ENCODE measurements at regions not wholly inside any gene's neighbourhood (a gene's known extent, or its start where the extent isn't known, plus 50 kb on each side); places are given as distances from the start of the nearest gene placed in this dataset.

DNA sequence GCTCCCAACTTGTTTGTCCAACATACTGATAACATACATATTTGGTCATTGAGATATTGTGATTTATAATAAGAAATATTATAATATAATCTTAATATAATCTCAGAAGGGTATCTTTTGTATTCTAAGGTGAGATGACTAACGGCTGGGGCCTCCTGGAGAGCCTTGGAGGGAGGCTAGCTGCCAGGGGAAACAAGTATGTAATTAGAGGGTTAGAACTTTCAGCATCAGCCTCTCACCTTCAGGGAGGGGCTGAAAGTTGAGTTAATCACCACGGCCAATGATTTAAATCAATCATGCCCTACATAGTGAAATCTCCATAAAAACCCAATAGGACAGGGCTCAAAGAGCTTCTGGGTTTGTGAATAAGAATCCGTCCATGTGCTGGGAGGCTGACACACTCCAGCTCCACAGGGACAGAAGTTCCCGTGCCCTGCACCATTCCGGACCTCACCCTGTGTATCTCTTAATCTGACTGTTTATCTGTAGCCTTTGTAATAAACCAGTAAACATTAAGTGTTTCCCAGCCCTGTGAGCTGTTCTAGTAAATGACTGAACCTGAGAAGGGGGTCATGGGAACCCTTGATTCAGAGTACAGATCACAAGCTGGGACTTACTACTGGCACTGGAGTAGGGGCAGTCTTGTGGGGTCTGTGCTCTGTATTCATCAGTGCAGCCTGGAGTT is 86.3 kb upstream of the STEAP1B start:
- DNase-seq = no peak

DNA sequence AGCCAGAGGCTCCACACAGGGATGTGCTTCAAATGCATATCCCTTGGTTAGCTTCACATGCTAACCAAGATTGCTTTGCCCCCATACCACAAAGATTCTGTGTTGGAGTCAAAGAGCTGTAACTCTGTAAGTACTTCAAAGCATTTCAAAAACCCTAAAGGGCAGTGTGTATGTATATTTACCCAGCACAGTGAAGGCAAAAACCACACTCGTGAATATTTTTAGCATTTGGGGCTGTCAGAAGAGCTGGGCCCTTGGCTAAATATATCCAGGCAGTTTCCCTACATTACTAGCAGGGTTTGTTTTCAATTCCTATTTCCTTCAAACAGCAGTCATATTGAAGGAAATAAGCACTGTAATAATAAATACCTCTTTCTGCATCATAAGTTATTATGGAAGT is 84.2 kb upstream of the STEAP1B start:
- no peak for DNase-seq

DNA sequence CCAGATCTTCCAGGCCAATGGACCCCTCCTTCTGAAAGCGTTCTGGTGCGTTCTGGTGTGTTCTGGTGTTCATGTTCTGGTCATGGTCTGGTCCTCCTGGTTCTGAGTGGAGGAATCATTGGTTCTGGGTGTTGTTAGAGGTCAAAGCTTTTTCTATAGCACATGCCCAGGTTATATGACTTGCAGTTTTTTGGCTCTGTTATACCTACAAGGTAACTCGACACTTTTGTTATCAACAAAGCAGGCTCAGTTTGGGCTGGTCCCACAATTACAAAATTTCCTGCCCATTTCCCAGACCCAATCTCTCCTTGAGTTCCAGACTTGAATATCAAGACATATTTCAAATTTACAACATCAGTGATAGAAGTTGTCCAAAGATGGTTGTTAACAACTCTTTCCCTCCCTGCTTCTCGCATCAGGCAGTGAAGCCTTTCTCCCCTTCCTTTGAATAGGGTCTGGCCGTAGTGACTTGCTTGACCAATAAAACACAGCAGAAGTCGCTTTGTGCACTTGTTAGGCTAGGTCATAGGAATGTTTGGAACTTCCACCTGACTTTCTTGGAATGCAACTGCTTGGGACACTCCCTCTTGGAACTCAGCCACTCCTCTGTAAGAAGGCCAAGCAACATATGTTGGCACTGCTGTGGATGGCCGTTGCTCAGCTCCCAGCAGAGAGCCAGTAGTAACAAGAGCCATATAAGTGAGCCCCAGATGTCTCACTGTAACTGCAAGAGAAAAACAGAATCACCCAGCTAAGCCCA is 83.1 kb upstream of the STEAP1B start:
- no peak for DNase-seq

DNA sequence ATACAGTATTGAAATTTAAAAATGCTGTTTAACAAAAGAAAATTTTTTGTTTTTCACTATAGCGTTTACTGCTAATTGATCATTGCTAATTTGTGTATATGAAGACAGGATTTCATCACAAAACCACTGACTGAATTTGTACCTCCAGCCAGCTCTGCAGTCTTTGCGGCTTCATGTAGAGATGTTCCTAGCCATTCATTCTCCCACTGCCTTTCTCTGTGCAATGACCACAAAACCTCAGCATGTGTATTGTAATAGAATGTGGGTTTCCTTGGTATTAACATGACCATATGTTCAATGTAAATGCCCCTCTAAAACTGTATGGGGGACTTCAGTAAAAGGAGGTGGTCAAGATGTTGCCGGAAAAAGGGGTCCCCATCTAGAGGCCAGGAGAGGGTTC is 81.1 kb upstream of the STEAP1B start:
- DNase-seq = peak; percentile 63 to 70

DNA sequence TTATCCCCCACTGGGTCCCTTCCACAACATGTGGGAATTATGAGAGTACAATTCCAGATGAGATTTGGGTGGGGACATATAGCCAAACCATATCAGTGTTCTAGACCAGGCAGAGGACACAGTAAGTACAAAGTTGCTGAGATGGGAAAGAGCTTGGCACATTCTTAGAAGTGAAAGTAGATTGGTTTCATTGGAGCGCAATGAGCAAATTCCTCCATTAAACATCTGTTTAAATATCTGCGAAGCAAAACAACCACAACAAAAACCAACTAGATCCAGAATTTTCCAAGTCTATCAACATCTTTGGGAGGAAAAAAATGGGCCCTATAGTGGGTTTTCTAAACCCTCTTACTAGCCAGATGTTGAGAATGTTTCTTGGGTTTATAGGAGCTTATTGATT is 80.0 kb upstream of the STEAP1B start:
- no peak for DNase-seq

DNA sequence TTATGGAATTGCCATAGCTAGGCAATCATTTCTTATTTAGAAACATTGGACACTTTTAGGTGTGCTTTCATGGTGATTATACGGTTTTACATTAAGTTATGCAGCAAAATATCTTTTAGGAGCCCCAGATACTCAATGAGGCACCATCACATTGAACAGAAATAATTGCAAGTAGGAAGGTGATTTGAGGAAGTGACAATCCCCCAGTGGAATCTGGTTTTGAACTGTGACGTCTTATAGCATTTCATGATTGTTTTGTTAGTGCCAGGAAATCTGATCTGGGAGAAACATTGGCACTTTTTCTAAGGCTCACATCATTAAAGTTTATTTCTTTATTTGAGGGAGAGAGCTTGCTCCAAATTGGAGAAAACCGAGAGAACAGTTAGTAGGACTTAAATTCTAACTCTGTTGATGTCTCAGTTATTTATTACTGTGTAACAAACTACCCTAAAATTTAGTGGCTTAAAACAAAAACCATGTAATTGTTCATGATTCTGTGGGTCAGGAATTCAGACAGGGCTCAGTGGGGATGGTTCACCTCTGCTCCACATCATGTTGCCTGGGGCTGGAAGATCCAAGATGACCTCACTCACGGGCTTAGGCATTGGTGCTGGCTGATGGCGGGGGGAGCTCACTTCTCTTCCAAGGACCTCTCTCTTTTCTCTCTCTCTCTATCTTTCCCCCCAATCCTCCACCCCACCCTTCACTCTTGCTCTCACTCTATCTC is 78.2 kb upstream of the STEAP1B start:
- peak in 1 of 2 experiments; percentile 25 for DNase-seq

DNA sequence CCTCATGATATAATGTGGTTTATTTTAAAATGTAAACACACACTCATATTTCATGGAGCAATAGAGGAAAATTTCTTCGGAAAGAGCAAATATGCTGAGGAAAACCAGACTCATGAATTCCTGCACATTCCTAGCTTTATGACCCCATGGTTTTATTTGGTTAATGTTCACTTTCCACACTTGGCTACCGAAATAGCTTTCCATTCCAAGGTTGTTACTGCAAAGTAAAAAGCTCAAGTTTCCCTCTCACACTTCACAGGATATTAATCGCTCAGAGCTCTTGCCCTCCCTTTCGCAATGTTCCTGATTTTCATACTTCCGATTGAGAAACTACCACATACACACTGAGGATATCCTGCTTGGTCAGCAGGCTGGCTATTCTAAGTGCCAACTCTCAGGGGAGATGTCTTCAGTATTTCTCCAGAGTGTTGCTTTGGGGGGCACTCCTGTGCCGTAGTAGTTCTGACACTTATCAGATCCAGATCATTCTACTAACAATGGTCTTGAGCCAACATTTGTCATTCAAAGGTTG is 77.5 kb upstream of the STEAP1B start:
- peak; percentile 85 to 89 for DNase-seq

DNA sequence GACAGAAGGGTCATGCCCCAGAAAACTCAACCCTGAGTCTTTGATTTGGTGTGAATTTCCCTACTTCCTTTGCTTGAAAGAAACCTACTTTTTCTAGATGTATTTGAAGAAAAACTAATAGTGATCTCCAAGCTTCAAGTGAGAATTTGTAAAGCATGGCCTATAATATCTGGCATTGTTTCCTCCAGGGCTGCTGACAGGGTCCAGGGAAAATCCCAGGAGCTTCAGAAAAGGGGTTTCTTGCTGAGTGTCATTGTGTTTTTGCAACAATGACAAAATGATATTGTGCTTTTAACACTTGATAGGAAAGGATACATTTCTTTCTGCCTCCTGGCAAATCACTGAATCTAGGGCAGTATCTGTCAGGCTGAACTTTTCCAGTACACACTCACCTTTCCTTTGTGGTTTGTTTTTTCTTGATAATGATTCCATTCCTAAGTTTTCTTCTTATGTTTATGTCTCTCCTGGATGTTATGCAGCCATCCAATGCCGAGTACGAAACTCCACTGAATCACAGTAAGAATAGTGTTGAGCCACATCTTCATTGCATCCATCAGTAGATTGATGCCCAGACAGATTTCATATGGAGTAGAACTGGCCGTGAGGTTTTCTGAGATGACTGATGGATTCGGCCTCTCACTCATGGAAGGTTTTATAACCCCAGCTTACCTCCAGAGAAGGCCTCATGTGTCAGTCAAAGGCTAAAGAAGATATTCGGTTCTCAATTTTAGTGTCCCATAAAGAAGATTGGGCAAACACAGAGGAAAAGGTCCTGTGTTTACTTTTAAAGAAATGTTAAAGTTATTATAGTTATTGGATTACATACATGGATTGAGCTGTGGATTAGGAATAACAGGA is 76.9 kb upstream of the STEAP1B start:
- DNase-seq = no peak

DNA sequence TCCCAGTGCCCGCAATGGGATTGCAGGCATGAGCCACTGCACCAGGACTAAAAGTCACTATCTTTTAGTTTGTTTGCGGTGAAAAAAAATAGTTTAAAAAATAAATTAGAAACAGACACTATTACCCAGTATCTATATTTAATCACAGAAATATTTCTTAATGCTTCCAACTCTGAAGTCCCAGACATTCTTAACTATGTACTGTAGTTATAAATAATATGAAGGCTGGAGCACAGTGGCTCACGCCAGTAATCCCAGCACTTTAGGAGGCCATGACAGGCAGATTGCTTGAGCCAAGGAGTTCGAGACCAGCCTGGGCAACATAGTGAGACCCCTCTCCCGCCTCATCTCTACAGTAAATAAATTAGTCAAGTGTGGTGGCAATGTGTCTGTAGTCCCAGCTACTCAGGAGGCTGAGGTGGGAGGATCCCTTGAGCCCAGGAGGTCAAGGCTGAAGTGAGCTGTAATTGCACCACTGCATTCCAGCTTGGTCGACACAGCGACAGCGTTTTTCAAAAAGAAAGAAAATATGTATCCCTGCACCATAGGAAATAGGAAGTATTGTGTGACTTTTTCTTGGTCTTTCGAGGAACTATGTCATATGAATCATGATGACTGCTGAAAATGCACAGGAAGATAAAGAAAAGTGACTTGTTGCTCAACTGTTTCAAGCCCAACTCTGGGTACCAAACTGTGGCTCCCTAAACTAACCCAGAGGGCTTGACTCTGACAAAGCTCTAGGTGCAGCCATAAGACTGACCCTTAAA is 74.9 kb upstream of the STEAP1B start:
- peak; percentile 26 to 42 for DNase-seq

DNA sequence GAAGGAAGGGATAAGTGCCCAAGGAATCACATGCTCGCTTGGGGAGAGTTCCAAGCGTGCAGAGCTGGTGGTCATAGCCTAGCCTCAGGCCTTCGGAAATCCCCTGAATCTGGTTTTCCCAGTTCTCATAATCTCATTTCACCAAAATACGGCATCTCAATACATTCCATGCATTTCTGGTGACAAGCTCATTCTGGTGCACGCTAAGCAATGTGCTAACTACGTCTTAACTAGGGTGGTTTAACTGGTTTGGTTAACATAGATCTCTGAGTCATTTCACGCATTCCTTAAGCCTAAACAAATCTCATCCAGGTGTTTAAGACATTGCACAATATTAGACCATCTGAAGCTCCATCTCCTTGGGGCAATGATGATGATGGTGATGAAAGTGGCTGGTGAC is 72.9 kb upstream of the STEAP1B start:
- no peak for DNase-seq

DNA sequence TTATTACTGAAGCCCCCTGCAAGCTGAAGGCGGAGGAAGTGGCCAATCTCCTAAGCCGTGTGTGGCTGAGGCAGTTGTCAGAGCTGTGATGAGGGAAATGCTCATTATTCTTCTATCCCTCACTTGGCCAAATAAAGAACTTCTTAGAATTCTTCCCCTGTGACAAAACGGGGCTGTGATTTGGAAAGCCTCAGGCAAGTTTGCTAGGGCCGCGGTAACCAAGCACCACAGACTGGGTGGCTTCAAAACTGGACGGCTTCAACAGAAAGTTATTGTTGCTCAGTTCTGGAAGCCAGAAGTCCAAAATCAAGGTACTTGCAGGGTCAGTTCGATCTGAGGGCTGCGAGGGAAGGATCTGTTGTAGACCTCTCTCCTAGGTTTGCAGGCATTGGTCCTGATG is 72.3 kb upstream of the STEAP1B start:
- no peak for DNase-seq

DNA sequence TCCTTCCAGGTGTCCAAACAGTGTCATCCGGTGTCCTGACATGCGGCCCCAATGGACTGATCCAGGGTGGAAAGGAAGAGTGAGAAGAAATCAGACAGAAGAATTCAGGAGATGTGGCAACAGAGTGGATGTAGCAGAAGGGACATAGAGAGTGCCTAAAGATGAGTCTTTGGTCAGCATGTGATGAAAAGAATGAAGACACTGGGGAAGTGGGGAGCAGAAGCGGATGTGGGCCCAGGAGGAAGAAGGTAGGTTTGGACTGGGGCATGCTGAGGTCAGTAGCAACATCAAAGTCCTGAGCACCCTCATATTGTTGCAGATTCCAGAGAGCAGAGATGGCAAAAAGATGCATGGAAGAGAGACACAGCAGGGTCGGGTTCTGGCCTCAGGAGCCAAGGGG is 71.8 kb upstream of the STEAP1B start:
- no peak for DNase-seq

DNA sequence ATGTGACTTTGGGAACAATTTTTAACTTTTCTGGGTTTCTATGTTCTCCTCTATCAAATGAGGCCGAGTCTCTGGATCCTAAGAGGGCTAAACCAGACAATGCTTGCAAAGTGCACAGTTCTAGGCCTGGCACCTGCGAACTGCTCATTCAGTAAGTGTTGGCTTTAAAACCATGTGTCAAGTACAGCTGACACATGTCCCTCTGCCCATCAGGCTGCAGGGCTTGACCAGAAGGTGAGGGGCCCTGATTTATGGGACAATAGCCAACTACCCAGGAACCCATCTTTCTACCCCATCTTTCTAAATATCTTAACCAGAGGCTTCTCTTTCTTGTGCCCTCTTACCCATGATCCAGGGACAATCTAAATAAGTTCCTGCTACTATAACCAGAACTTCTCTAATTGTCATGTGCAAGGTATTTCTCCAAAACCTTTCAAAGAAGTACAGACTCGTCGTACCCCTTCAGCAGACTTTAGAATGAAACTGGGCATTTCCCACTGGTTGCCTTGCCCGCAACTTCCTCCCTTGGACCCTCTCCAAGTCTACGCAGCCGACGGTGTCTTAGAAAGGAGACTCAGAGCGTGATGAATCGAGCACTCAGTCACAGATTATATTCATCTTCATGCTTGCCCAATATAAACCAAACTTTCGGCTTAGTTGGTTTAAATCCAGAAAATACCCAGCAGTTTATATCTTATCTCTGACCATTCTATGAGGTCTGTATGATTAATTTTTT is 69.8 kb upstream of the STEAP1B start:
- DNase-seq = peak; percentile 20 to 41

DNA sequence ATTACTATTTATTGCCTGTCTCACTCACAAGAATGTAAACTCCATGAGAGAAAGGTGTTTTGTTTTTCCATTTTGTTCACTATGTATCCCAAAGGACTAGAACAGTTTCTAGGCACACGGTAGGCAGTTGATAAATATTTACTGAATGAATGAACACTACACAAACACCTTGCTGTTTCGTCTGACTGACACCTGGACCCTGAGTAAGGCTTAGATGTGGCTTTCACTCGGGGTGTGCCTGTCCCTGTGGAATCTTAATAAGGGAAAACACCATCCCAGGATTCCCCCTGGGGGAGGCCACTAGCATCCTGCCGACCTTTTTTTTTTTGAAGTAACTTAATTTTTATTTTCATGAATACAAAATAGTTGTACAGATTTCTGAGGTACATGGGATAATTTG is 66.6 kb upstream of the STEAP1B start:
- DNase-seq = no peak

DNA sequence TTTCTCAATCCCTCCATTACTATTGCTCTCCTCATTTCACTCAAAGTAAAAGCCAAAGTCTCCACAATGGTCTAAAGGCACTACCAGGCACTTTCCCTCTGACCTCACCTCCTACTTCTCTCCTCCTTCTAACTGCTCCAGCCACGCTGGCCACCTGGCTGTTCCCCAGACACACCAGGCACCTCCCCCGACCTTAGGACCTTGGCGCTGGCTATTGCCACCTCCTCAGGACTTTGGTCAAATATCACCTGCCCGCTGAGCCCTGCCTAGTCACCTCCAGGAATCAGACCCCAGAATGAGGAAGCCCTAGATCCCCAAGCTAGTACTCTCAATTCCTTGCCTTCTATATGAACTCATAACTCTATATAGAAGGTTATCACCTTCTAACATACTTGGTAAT is 66.2 kb upstream of the STEAP1B start:
- no peak for DNase-seq

DNA sequence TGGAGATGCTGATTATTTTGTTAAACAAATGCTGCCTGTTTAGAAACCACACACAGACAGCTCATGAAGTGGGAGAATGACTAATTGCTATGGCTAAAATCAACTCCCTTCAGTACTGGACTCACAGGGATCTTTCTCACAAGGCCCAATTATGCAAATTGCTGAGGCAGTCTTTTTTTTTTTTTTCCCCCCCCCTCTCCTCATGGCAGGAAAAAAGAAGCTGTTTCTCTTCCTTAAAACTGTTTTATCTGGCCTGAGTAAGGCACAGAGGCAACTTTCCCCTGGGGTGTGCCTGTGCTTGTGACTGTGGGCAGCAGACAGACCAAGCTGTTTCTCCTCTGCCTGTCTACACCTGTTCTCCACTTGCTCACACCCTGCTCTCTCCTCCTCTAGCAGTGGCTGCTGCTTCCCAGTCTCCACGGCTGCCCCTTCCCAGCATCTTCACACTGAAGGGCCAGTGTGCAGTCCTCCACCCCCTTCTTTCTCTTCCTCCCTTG is 65.4 kb upstream of the STEAP1B start:
- DNase-seq = peak in 1 of 2 experiments; percentile 7

DNA sequence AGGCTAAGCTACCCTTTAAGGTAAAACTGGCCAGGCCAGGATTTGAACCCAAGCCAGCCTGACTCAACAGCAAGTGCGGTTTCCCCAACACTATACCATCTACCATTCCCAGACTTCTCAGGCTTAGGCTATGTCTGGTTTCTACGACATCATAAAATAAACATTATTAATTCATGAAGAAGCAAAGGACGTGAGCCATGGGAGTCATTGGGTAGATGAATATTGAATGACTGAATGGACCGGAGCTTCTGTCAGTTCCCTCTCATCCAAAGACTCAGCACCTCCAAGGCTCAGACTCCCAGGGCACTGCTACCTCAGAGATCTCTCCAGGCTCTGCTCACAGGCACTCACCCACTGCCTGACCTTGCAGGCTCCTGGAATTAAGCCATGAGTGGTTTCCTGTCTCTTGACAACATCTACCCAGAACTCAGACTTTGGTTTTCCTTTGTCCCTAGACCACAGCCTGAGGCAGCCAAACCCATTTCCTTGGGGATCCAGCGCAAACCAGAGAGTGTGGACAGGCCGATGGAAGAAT is 64.6 kb upstream of the STEAP1B start:
- DNase-seq = peak in 1 of 2 experiments; percentile 1

DNA sequence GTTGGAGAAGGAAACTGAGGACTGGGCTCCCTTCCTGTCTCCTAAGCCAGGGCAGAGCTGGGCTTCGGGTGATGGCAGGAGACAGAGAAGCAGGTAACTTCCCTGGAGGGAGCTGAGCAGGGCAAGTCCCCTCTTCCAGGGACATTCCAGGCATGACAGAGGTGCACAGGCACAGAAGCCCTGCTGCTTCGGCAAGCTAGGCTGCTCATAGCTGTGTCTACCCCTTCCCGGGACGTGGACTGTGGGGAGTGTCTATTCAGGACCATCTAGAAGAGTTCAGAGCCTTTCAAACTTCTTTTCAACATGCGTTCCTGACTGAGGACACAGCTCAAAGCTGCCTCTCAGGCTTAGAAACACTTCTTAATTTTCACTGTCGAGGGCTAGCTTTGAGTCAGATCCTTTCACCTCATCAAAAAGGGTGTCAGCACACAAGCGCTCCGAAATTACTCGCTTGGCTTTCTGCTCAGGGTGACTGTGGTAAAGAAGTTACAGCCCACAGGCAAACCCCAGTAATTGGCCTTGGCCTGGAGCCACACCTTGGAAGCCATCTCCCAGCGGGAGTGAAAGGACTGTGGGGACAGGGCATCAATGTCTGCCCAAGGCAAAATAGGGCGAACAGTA is 63.7 kb upstream of the STEAP1B start:
- DNase-seq = no peak

DNA sequence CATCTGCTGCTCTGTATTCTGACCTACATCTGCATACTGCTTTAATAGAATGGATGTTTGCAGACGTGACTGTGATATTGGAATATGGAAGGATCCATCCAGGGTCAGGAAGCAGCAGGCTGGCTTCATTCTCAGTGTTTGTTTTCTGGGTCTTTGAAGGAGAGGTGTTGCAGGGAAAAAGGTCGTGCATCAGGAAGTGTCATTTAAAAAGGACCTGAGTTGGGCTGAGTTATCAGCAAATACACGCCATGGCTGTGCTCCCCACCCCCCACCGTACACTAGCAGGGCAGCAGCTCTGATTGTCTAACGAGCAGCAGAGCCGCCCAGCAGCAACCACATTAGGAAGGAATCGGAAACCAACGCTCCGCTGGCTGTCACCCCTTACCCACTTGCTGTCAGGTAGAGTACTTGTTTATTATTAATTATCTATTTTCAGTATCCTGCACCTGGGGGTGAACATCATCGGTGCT is 63.1 kb upstream of the STEAP1B start:
- DNase-seq = no peak

Data from AML-193 (cell line).